IMR-90 (cell line): ENCODE measurements at regions not wholly inside any gene's neighbourhood (a gene's known extent, or its start where the extent isn't known, plus 50 kb on each side); places are given as distances from the start of the nearest gene placed in this dataset.

Source experiments
- ATAC-seq: fragments of 200-7000 bp; cut with Tn5 transposase; 2 replicates; pipeline ENCODE4 v1.9.1; 2020; ENCODE audit warnings: low read depth, mild to moderate bottlenecking, moderate library complexity
- BruUV-seq: library from RNA; stranded (reverse); fragments of 400-500 nt; replicated peaks from 2 replicates; lab custom pipeline; 2021; lab: Mats Ljungman, UMichigan
- CTCF ChIA-PET: fragments of 300-600 bp; formaldehyde crosslinking; extraction: SDS; loops from one replicate; lab custom pipeline; 2021; ENCODE audit warnings: antibody characterized with exemption; lab: Yijun Ruan, JAX
- POLR2A ChIA-PET: fragments of 300-600 bp; sonication (Branson Sonifier 250); formaldehyde crosslinking; loops from one replicate; lab custom pipeline; 2022; ENCODE audit warnings: antibody characterized with exemption; ENCODE audit not compliant: unreplicated experiment; lab: Charles Lee
- DNase-seq: peaks from one replicate; pipeline ENCODE4 v3.0.0; 2013
- H2AFZ ChIP-seq: replicated peaks from 2 replicates; pipeline ENCODE3; 2013; ENCODE audit warnings: low read length, mild to moderate bottlenecking; ENCODE audit not compliant: poor library complexity
- H2AK5ac ChIP-seq: 2 replicates; pipeline ENCODE4 v1.6.1; 2013; ENCODE audit warnings: low read depth, low read length, inconsistent platforms
- H2AK9ac ChIP-seq: replicated peaks from 2 replicates; pipeline ENCODE3; 2013; ENCODE audit warnings: mild to moderate bottlenecking, low read depth, low read length, moderate library complexity; ENCODE audit not compliant: poor library complexity
- H2BK120ac ChIP-seq: 2 replicates; pipeline ENCODE4 v1.6.1; 2013; ENCODE audit warnings: low read depth, low read length, inconsistent platforms
- H2BK15ac ChIP-seq: 3 replicates; pipeline ENCODE4 v1.6.1; 2013; ENCODE audit warnings: low read depth, low read length, inconsistent platforms
- H2BK20ac ChIP-seq: 2 replicates; pipeline ENCODE4 v1.6.1; 2013; ENCODE audit warnings: low read depth, mild to moderate bottlenecking, inconsistent platforms, low read length, moderate library complexity
- H2BK5ac ChIP-seq: 2 replicates; pipeline ENCODE4 v1.6.1; 2013; ENCODE audit warnings: mild to moderate bottlenecking, low read depth, low read length, inconsistent platforms; ENCODE audit not compliant: poor library complexity, severe bottlenecking
- H3K14ac ChIP-seq: replicated peaks from 2 replicates; pipeline ENCODE4 v1.6.1; 2013; ENCODE audit warnings: low read depth, low read length, inconsistent platforms
- H3K18ac ChIP-seq: 2 replicates; pipeline ENCODE4 v1.6.1; 2013; ENCODE audit warnings: low read depth, low read length, control low read depth
- H3K23ac ChIP-seq: 2 replicates; pipeline ENCODE4 v1.6.1; 2013; ENCODE audit warnings: low read depth, low read length, inconsistent platforms
- H3K27ac ChIP-seq: 2 replicates; pipeline ENCODE4 v1.5.1; 2013; ENCODE audit warnings: mild to moderate bottlenecking, control low read depth, low read length; ENCODE audit not compliant: insufficient read depth
- H3K27me3 ChIP-seq: 2 replicates; pipeline ENCODE4 v1.6.1; 2013; ENCODE audit warnings: low read length; ENCODE audit not compliant: control insufficient read depth, insufficient read depth
- H3K36me3 ChIP-seq: 2 replicates; pipeline ENCODE4 v1.6.1; 2013; ENCODE audit warnings: low read length, mixed read lengths; ENCODE audit not compliant: control insufficient read depth, insufficient read depth
- H3K4ac ChIP-seq: 2 replicates; pipeline ENCODE4 v1.6.1; 2013; ENCODE audit warnings: low read depth, low read length, inconsistent platforms
- H3K4me1 ChIP-seq: 2 replicates; pipeline ENCODE4 v1.6.1; 2013; ENCODE audit warnings: low read length, mixed read lengths; ENCODE audit not compliant: control insufficient read depth, insufficient read depth
- H3K4me2 ChIP-seq: 2 replicates; pipeline ENCODE4 v1.6.1; 2013; ENCODE audit warnings: low read depth, mild to moderate bottlenecking, control low read depth, low read length, moderate library complexity
- H3K4me3 ChIP-seq: 2 replicates; pipeline ENCODE4 v1.5.1; 2013; ENCODE audit warnings: low read depth, mild to moderate bottlenecking, control low read depth, low read length, moderate library complexity; ENCODE audit not compliant: insufficient read depth
- H3K56ac ChIP-seq: 2 replicates; pipeline ENCODE4 v1.6.1; 2013; ENCODE audit warnings: low read length, inconsistent platforms; ENCODE audit not compliant: insufficient read depth; ENCODE audit errors: extremely low read depth
- H3K79me1 ChIP-seq, 2 experiments: 2 replicates each; pipeline ENCODE4 v1.6.1; 2013; ENCODE audit warnings: low read length in 2 of 2, inconsistent platforms in 1 of 2, low read depth in 1 of 2
- H3K9ac ChIP-seq: 2 replicates; pipeline ENCODE4 v1.6.1; 2013; ENCODE audit warnings: low read depth, low read length, control low read depth
- H3K9me1 ChIP-seq: 2 replicates; pipeline ENCODE4 v1.6.1; 2013; ENCODE audit warnings: low read length, inconsistent platforms; ENCODE audit not compliant: insufficient read depth
- H3K9me3 ChIP-seq: 2 replicates; pipeline ENCODE4 v1.6.1; 2013; ENCODE audit warnings: low read length; ENCODE audit not compliant: control insufficient read depth, insufficient read depth
- H4K20me1 ChIP-seq: 2 replicates; pipeline ENCODE4 v1.6.1; 2013; ENCODE audit warnings: low read length, inconsistent platforms; ENCODE audit not compliant: insufficient read depth
- H4K5ac ChIP-seq: 2 replicates; pipeline ENCODE4 v1.6.1; 2013; ENCODE audit warnings: mild to moderate bottlenecking, low read depth, low read length, control low read depth
- H4K8ac ChIP-seq, 2 experiments: 2 replicates each; pipeline ENCODE4 v1.6.1; 2013; ENCODE audit warnings: low read depth in 2 of 2, low read length in 2 of 2, control low read depth in 1 of 2, inconsistent platforms in 1 of 2
- H4K91ac ChIP-seq: 2 replicates; pipeline ENCODE4 v1.6.1; 2013; ENCODE audit warnings: low read depth, low read length, inconsistent platforms; ENCODE audit not compliant: insufficient read depth
- BHLHE40 ChIP-seq: fragments of 150-350 bp; IDR thresholded peaks from 2 replicates; pipeline ENCODE4 v1.6.1; 2016; ENCODE audit warnings: mild to moderate bottlenecking, low read depth, low read length
- CEBPB ChIP-seq: IDR thresholded peaks from 2 replicates; pipeline ENCODE4 v1.6.1; 2012; ENCODE audit warnings: low read depth, low read length, improper control_type of control experiment
- CHD1 ChIP-seq: IDR thresholded peaks from 2 replicates; pipeline ENCODE4 v1.6.1; 2012; ENCODE audit warnings: low read depth, low read length, improper control_type of control experiment
- ELK1 ChIP-seq: fragments of 150-350 bp; IDR thresholded peaks from 2 replicates; pipeline ENCODE4 v1.6.1; 2016; ENCODE audit warnings: low read depth, mild to moderate bottlenecking, low read length, moderate library complexity, borderline replicate concordance
- FOS ChIP-seq: fragments of 150-350 bp; IDR thresholded peaks from 2 replicates; pipeline ENCODE4 v1.6.1; 2016; ENCODE audit warnings: low read depth, low read length
- MAFK ChIP-seq: IDR thresholded peaks from 2 replicates; pipeline ENCODE4 v1.6.1; 2012; ENCODE audit warnings: low read depth, low read length, improper control_type of control experiment
- MAZ ChIP-seq: IDR thresholded peaks from 2 replicates; pipeline ENCODE4 v1.6.1; 2012; ENCODE audit warnings: low read depth, mild to moderate bottlenecking, low read length, improper control_type of control experiment, moderate library complexity, borderline replicate concordance
- MXI1 ChIP-seq: IDR thresholded peaks from 2 replicates; pipeline ENCODE4 v1.6.1; 2012; ENCODE audit warnings: low read depth, mild to moderate bottlenecking, low read length, moderate library complexity, borderline replicate concordance
- NFE2L2 ChIP-seq: fragments of 150-350 bp; IDR thresholded peaks from 2 replicates; pipeline ENCODE4 v1.6.1; 2016; ENCODE audit warnings: low read depth, mild to moderate bottlenecking, low read length
- POLR2A ChIP-seq: IDR thresholded peaks from 2 replicates; pipeline ENCODE4 v1.6.1; 2012; ENCODE audit warnings: mild to moderate bottlenecking, low read depth, low read length
- RAD21 ChIP-seq: IDR thresholded peaks from 2 replicates; pipeline ENCODE4 v1.6.1; 2012; ENCODE audit warnings: low read length, improper control_type of control experiment
- RCOR1 ChIP-seq: IDR thresholded peaks from 2 replicates; pipeline ENCODE4 v1.6.1; 2012; ENCODE audit warnings: mild to moderate bottlenecking, low read length, improper control_type of control experiment; ENCODE audit not compliant: insufficient replicate concordance
- RFX5 ChIP-seq: IDR thresholded peaks from 2 replicates; pipeline ENCODE4 v1.8.0; 2012; ENCODE audit warnings: low read depth, mild to moderate bottlenecking, low read length, moderate library complexity
- SMC3 ChIP-seq: fragments of 150-350 bp; IDR thresholded peaks from 2 replicates; pipeline ENCODE4 v1.6.1; 2016; ENCODE audit warnings: low read depth, mild to moderate bottlenecking, antibody characterized with exemption, low read length, moderate library complexity
- WGBS, 2 experiments: methylation state at CpG; one replicate each; pipeline versions ENCODE4 v1.1.5 to v1.1.7; 2013; ENCODE audit warnings: missing lambda C conversion rate in 2 of 2; ENCODE audit not compliant: insufficient read length in 1 of 2; ENCODE audit errors: extremely low coverage in 2 of 2; 5-methylcytosine and 5-hydroxymethylcytosine counted together
- dilution Hi-C: fragments of 300-500 bp; cut with HindIII; formaldehyde crosslinking; loops from one replicate; pipeline ENCODE4 v1.14.3; 2018; ENCODE audit warnings: low sequenced_read_pairs; ENCODE audit not compliant: unreplicated experiment
- in situ Hi-C: fragments of 300-500 bp; cut with MboI; formaldehyde crosslinking; loops from 3 replicates; pipeline ENCODE4 v1.14.3; 2019; ENCODE audit warnings: low sequenced_read_pairs, inconsistent platforms, mixed read lengths
- intact Hi-C: fragments of 100-400 bp; cut with micrococcal nuclease; formaldehyde crosslinking; loops from 2 replicates; pipeline ENCODE4 v1.10.0; 2022
- TF ChIP-seq, protein P1 (sequence below): conservative IDR thresholded peaks from 2 replicates; pipeline ENCODE4 v1.5.1; 2012; ENCODE audit warnings: mild to moderate bottlenecking, low read depth, low read length, improper control_type of control experiment
- TF ChIP-seq, protein P2 (sequence below): fragments of 150-350 bp; IDR thresholded peaks from 2 replicates; pipeline ENCODE4 v1.6.1; 2017; ENCODE audit warnings: mild to moderate bottlenecking, antibody characterized with exemption, low read length, low read depth

DNA sequence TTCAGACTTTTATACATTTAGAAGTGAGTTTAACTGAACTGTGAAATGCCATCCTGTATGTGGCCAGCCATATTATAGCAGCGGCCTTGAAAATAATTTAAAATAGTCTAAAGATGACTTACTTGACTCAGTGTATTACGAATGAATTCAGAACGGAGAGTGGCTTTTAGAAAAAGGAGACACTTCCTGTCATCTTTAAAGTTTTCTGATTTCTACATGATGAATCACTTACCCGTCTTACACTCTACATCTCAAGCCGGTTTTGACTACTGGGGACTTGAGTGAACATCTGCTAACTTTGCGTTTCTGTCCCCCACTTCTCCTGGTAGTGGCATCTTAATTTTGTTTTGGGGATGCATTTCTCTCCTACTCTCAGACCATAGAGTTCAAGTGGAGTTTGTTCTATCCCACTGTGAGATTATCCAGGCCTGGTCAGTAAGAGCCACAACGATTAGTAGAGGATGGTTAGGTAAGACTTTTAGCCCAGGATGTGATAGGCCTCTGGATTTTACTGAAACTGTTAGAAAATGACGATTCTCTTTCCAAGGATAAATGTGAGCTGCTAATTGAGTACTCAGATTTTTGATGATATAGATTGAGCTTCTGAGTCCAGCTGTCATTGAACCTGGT, 175.4 kb upstream of the CADPS start:
- intact Hi-C loops (no loop called here), in situ Hi-C loops (no loop called here), dilution Hi-C loops (no loop called here)
- no peak overlapping the region for H3K23ac ChIP-seq
- peaks cover 5% of the 10 kb centered on the region; the same call in 1 of the 2 replicates for H3K9me3 ChIP-seq
- no peak overlapping the region for H3K4me3 ChIP-seq
- H3K56ac ChIP-seq: no peak overlapping the region
- TF ChIP-seq POLR2A: no peak
- TF ChIP-seq, protein P1, sequence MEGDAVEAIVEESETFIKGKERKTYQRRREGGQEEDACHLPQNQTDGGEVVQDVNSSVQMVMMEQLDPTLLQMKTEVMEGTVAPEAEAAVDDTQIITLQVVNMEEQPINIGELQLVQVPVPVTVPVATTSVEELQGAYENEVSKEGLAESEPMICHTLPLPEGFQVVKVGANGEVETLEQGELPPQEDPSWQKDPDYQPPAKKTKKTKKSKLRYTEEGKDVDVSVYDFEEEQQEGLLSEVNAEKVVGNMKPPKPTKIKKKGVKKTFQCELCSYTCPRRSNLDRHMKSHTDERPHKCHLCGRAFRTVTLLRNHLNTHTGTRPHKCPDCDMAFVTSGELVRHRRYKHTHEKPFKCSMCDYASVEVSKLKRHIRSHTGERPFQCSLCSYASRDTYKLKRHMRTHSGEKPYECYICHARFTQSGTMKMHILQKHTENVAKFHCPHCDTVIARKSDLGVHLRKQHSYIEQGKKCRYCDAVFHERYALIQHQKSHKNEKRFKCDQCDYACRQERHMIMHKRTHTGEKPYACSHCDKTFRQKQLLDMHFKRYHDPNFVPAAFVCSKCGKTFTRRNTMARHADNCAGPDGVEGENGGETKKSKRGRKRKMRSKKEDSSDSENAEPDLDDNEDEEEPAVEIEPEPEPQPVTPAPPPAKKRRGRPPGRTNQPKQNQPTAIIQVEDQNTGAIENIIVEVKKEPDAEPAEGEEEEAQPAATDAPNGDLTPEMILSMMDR: no peak
- TF ChIP-seq MXI1: no peak
- no peak for TF ChIP-seq FOS
- TF ChIP-seq SMC3: no peak
- no peak for TF ChIP-seq CEBPB
- no peak for TF ChIP-seq RCOR1
- TF ChIP-seq CHD1: no peak
- TF ChIP-seq, protein P2, sequence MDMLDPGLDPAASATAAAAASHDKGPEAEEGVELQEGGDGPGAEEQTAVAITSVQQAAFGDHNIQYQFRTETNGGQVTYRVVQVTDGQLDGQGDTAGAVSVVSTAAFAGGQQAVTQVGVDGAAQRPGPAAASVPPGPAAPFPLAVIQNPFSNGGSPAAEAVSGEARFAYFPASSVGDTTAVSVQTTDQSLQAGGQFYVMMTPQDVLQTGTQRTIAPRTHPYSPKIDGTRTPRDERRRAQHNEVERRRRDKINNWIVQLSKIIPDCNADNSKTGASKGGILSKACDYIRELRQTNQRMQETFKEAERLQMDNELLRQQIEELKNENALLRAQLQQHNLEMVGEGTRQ: no peak
- no peak for TF ChIP-seq MAZ
- no peak for TF ChIP-seq RAD21
- TF ChIP-seq MAFK: no peak
- no peak for TF ChIP-seq BHLHE40
- no peak for TF ChIP-seq ELK1
- TF ChIP-seq NFE2L2: no peak
- no peak for TF ChIP-seq RFX5
- no CpG with 5 or more reads among the region's 8 CpGs for WGBS, 2 experiments
- no peak overlapping the region for H4K91ac ChIP-seq
- ChIA-PET POLR2A (no interaction called here), CTCF (no interaction called here)
- H3K36me3 ChIP-seq: no peaks in the 10 kb centered on the region
- no peaks in the 10 kb centered on the region for H3K9me1 ChIP-seq
- no peaks in the 10 kb centered on the region for H3K79me1 ChIP-seq
- H3K4me2 ChIP-seq: no peak overlapping the region
- no peak overlapping the region for H2AFZ ChIP-seq
- H4K20me1 ChIP-seq: no peaks in the 10 kb centered on the region
- H2BK5ac ChIP-seq: no peak overlapping the region
- H2BK15ac ChIP-seq: no peak overlapping the region
- H3K14ac ChIP-seq: no peak overlapping the region
- no peak overlapping the region for H2AK5ac ChIP-seq
- no peak overlapping the region for H3K27ac ChIP-seq
- no peaks in the 10 kb centered on the region for H3K27me3 ChIP-seq
- H3K18ac ChIP-seq: no peak overlapping the region
- no peak overlapping the region for H4K5ac ChIP-seq
- H3K4me1 ChIP-seq: no peaks in the 10 kb centered on the region
- no peak overlapping the region for H4K8ac ChIP-seq
- H2BK120ac ChIP-seq: no peak overlapping the region
- H2AK9ac ChIP-seq: no peak overlapping the region
- H3K9ac ChIP-seq: no peak overlapping the region
- BruUV-seq: no TSS peak
- no peak for DNase-seq
- no peak for ATAC-seq
- no peak overlapping the region for H3K4ac ChIP-seq
- H2BK20ac ChIP-seq: no peak overlapping the region
